WERI-Rb-1 (cell line): ENCODE measurements at regions not wholly inside any gene's neighbourhood (a gene's known extent, or its start where the extent isn't known, plus 50 kb on each side); places are given as distances from the start of the nearest gene placed in this dataset.

Experiments
- DNase-seq: peaks from one replicate; pipeline ENCODE4 v3.0.0-alpha.2; 2020
- H3K27ac ChIP-seq: fragments of 250-450 bp; sonication (Bioruptor Pico); 2 replicates; pipeline ENCODE4 v1.5.1; 2020; ENCODE audit warnings: mild to moderate bottlenecking, moderate library complexity
- H3K27me3 ChIP-seq: fragments of 250-450 bp; sonication (Bioruptor Pico); 2 replicates; pipeline ENCODE4 v1.5.1; 2021; ENCODE audit warnings: mild to moderate bottlenecking, low read depth, moderate library complexity; ENCODE audit not compliant: insufficient read depth, severe bottlenecking
- H3K36me3 ChIP-seq: fragments of 250-450 bp; sonication (Bioruptor Pico); 2 replicates; pipeline ENCODE4 v1.5.1; 2020; ENCODE audit warnings: mild to moderate bottlenecking, moderate library complexity
- H3K4me3 ChIP-seq: 2 replicates; pipeline ENCODE4 v1.5.1; 2011; ENCODE audit warnings: low read depth, mild to moderate bottlenecking, control low read depth, low read length
- H3K9me3 ChIP-seq: fragments of 250-450 bp; sonication (Bioruptor Pico); 2 replicates; pipeline ENCODE4 v1.5.1; 2021; ENCODE audit warnings: mild to moderate bottlenecking, moderate library complexity; ENCODE audit not compliant: severe bottlenecking
- CTCF ChIP-seq: IDR thresholded peaks from 2 replicates; pipeline ENCODE4 v1.5.1; 2011; ENCODE audit warnings: low read depth, mild to moderate bottlenecking, control low read depth, inconsistent platforms, low read length

GRCh38 chr13:111537843-111538499, 217.5 kb downstream of the TEX29 start:
- peaks cover 3% of the 10 kb centered on the region for H3K9me3 ChIP-seq
- H3K27me3 ChIP-seq, result peaks cover 100% of the 10 kb centered on the region
- H3K27ac ChIP-seq, result no peak overlapping the region
- DNase-seq, result no peak
- H3K36me3 ChIP-seq, result no peaks in the 10 kb centered on the region
- TF ChIP-seq CTCF, result no peak
- no peak overlapping the region for H3K4me3 ChIP-seq

DNA sequence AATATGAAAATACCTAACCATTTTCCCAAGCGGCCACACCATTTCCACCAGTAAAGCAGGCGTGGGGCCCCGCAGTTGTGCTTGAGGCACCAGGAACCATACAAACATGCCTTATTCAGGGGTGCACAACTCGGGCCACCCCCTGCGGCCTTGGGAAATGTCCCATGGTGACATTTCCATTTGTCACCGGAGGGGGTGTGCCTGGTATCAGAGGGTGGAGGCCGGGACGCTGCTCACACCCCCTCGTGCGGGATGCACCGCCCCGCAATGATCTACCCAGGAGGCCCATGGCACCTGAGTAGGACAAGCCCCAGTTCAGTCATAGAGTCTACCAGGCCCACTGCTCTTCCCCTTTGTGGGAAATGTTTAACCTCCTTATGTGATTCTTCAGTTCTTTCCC, 218.8 kb downstream of the TEX29 start:
- Histone ChIP-seq H3K27me3 (peaks cover 98% of the 10 kb centered on the region), H3K27ac (no peak overlapping the region), H3K9me3 (peaks cover 10% of the 10 kb centered on the region), H3K36me3 (no peaks in the 10 kb centered on the region), H3K4me3 (no peak overlapping the region)
- no peak for DNase-seq
- TF ChIP-seq CTCF, result no peak

- no peak for TF ChIP-seq CTCF
- Histone ChIP-seq H3K4me3 (no peak overlapping the region), H3K27me3 (peaks cover 96% of the 10 kb centered on the region), H3K36me3 (no peaks in the 10 kb centered on the region), H3K9me3 (peaks cover 14% of the 10 kb centered on the region), H3K27ac (no peak overlapping the region)
- no peak for DNase-seq
Observed at GRCh38 chr13:111539791-111540446, 219.5 kb downstream of the TEX29 start.

GRCh38 chr13:111540486-111540885, 220.0 kb downstream of the TEX29 start:
- H3K9me3 ChIP-seq, result peaks cover 14% of the 10 kb centered on the region
- no peaks in the 10 kb centered on the region for H3K36me3 ChIP-seq
- H3K27me3 ChIP-seq, result peaks cover 93% of the 10 kb centered on the region
- no peak overlapping the region for H3K27ac ChIP-seq
- no peak overlapping the region for H3K4me3 ChIP-seq
- TF ChIP-seq CTCF, result no peak
- no peak for DNase-seq

GRCh38 chr13:111541345-111541744, 220.9 kb downstream of the TEX29 start:
- Histone ChIP-seq H3K4me3 (no peak overlapping the region), H3K9me3 (peaks cover 18% of the 10 kb centered on the region), H3K27ac (no peak overlapping the region), H3K27me3 (peaks cover 89% of the 10 kb centered on the region), H3K36me3 (no peaks in the 10 kb centered on the region)
- DNase-seq, result no peak
- TF ChIP-seq CTCF, result no peak
